Upper lobe of right lung (tissue), 1 donor: ENCODE measurements at regions not wholly inside any gene's neighbourhood (a gene's known extent, or its start where the extent isn't known, plus 50 kb on each side); places are given as distances from the start of the nearest gene placed in this dataset.
"Not testable (repeated sequence)": the region's sequence is repeated elsewhere in the genome, so short reads cannot be mapped to it uniquely, and the experiment has no call there.

Experiments
- ATAC-seq: fragments of 200-7000 bp; cut with Tn5 transposase; one replicate; pipeline ENCODE4 v1.9.1; 2020; ENCODE audit warnings: mild to moderate bottlenecking, moderate library complexity
- DNase-seq: peaks from one replicate; pipeline ENCODE4 v3.0.0-alpha.2; 2020
- H3K27ac ChIP-seq: fragments of 200-600 bp; one replicate; pipeline ENCODE4 v1.8.0; 2022
- H3K27me3 ChIP-seq: fragments of 200-600 bp; one replicate; pipeline ENCODE4 v1.8.0; 2022; ENCODE audit warnings: mild to moderate bottlenecking
- H3K36me3 ChIP-seq: fragments of 200-600 bp; one replicate; pipeline ENCODE4 v1.8.0; 2022
- H3K4me1 ChIP-seq: fragments of 200-600 bp; one replicate; pipeline ENCODE4 v1.8.0; 2022
- H3K4me3 ChIP-seq: fragments of 200-600 bp; one replicate; pipeline ENCODE4 v1.8.0; 2022; ENCODE audit warnings: mild to moderate bottlenecking
- H3K9me3 ChIP-seq: fragments of 200-600 bp; one replicate; pipeline ENCODE4 v1.8.0; 2022
- CTCF ChIP-seq: fragments of 200-600 bp; IDR thresholded peaks from one replicate; pipeline ENCODE4 v1.8.0; 2022; ENCODE audit warnings: antibody characterized with exemption
- intact Hi-C: fragments of 100-400 bp; cut with DNase I; formaldehyde crosslinking; loops from one replicate; pipeline ENCODE4 v1.11.0; 2022
- donor health status: DM: no; HTN: yes; CAD: no; lungs with severe emphysema.

- intact Hi-C loops: no loop called here
- DNase-seq (no peak), ATAC-seq (no peak)
- H3K4me1 ChIP-seq: no peaks in the 10 kb centered on the region
- no peak overlapping the region for H3K4me3 ChIP-seq
- TF ChIP-seq CTCF: no peak
- H3K27ac ChIP-seq: no peak overlapping the region
- H3K36me3 ChIP-seq: no peaks in the 10 kb centered on the region
- H3K27me3 ChIP-seq: no peaks in the 10 kb centered on the region
- H3K9me3 ChIP-seq: no peaks in the 10 kb centered on the region
Measured at GRCh38 chr7:55730197-55730596, 132.4 kb downstream of the SEPTIN14 start.

- Histone ChIP-seq H3K4me3 (no peak overlapping the region), H3K4me1 (no peaks in the 10 kb centered on the region), H3K9me3 (no peaks in the 10 kb centered on the region), H3K27me3 (no peaks in the 10 kb centered on the region), H3K27ac (no peak overlapping the region), H3K36me3 (no peaks in the 10 kb centered on the region)
- intact Hi-C loops: no loop called here
- ATAC-seq: no peak
- DNase-seq: no peak
- TF ChIP-seq CTCF: no peak
Measured at GRCh38 chr7:55723621-55723941, 139.0 kb downstream of the SEPTIN14 start.

- not testable (repeated sequence) for DNase-seq, H3K27me3 ChIP-seq, H3K36me3 ChIP-seq
Measured at GRCh38 chr7:55722874-55723620, 139.5 kb downstream of the SEPTIN14 start.

GRCh38 chr7:55721004-55721403 lies 141.5 kb downstream of the SEPTIN14 start:
- H3K4me1 ChIP-seq, H3K27me3 ChIP-seq, H3K4me3 ChIP-seq, H3K9me3 ChIP-seq, intact Hi-C loops, H3K27ac ChIP-seq, ATAC-seq, DNase-seq, H3K36me3 ChIP-seq: not testable (repeated sequence)

More at GRCh38 chr7:55722874-55723620, 139.5 kb downstream of the SEPTIN14 start:
- H3K9me3 ChIP-seq, intact Hi-C loops, H3K4me1 ChIP-seq, H3K4me3 ChIP-seq, H3K27ac ChIP-seq: not testable (repeated sequence)
- peak; percentile 92 for ATAC-seq

- intact Hi-C loops, H3K27me3 ChIP-seq, H3K4me3 ChIP-seq, H3K4me1 ChIP-seq, H3K9me3 ChIP-seq, H3K36me3 ChIP-seq, H3K27ac ChIP-seq, DNase-seq: not testable (repeated sequence)
- peak; percentile 70 for ATAC-seq
Measured at GRCh38 chr7:55715247-55715867, 143.1 kb upstream of the VOPP1 start.

- DNase-seq, H3K9me3 ChIP-seq, H3K4me1 ChIP-seq, H3K4me3 ChIP-seq, H3K27ac ChIP-seq, intact Hi-C loops, ATAC-seq, H3K36me3 ChIP-seq, H3K27me3 ChIP-seq: not testable (repeated sequence)
Measured at GRCh38 chr7:55714370-55714769, 142.1 kb upstream of the VOPP1 start.

- DNase-seq, H3K27ac ChIP-seq, H3K27me3 ChIP-seq, H3K36me3 ChIP-seq, ATAC-seq, intact Hi-C loops, H3K4me1 ChIP-seq, H3K4me3 ChIP-seq, H3K9me3 ChIP-seq: not testable (repeated sequence)
Measured at GRCh38 chr7:55710312-55710711, 138.0 kb upstream of the VOPP1 start.

GRCh38 chr7:55708028-55708427 lies 135.7 kb upstream of the VOPP1 start:
- ATAC-seq, H3K27me3 ChIP-seq, H3K9me3 ChIP-seq, H3K4me3 ChIP-seq, H3K27ac ChIP-seq, H3K4me1 ChIP-seq, H3K36me3 ChIP-seq, DNase-seq, intact Hi-C loops: not testable (repeated sequence)

- ATAC-seq, DNase-seq, intact Hi-C loops, H3K4me1 ChIP-seq, H3K4me3 ChIP-seq, H3K27ac ChIP-seq, H3K27me3 ChIP-seq, H3K9me3 ChIP-seq, H3K36me3 ChIP-seq: not testable (repeated sequence)
Measured at GRCh38 chr7:55707410-55707809, 135.1 kb upstream of the VOPP1 start.

- ATAC-seq, H3K36me3 ChIP-seq, H3K9me3 ChIP-seq, H3K27me3 ChIP-seq, intact Hi-C loops, H3K27ac ChIP-seq, H3K4me1 ChIP-seq, DNase-seq, H3K4me3 ChIP-seq: not testable (repeated sequence)
Measured at GRCh38 chr7:55706451-55707195, 134.3 kb upstream of the VOPP1 start.

- ATAC-seq, H3K36me3 ChIP-seq, DNase-seq, H3K27ac ChIP-seq, H3K4me1 ChIP-seq, H3K27me3 ChIP-seq, intact Hi-C loops, H3K9me3 ChIP-seq, H3K4me3 ChIP-seq: not testable (repeated sequence)
Measured at GRCh38 chr7:55705728-55706450, 133.6 kb upstream of the VOPP1 start.
